Naive thymus-derived CD8-positive, alpha-beta T cell (primary cell): ENCODE measurements at regions not wholly inside any gene's neighbourhood (a gene's known extent, or its start where the extent isn't known, plus 50 kb on each side); places are given as distances from the start of the nearest gene placed in this dataset.

Experiments
- ATAC-seq, 2 donors: fragments of 150-1000 bp; cut with Tn5 transposase in 1 of 2; sonication (Bioruptor Pico), chemical (Tn5 transposase) in 1 of 2; 1 replicate in 1 of 2; 2 replicates in 1 of 2; pipeline ENCODE4 v1.10.0; 2021; ENCODE audit warnings: mild to moderate bottlenecking in 2 of 2, moderate library complexity in 2 of 2
- POLR2A ChIA-PET: fragments of 350-600 bp; sonication (Branson Sonifier 250); formaldehyde crosslinking; loops from one replicate; lab custom pipeline; 2021; ENCODE audit warnings: antibody characterized with exemption; lab: Charles Lee
- DNase-seq, 10 donors: peaks; one replicate each; pipeline versions ENCODE4 v3.0.0 to v3.0.0-alpha.2; 2020 to 2022
- H3K27ac Mint-ChIP-seq, 10 donors: one replicate each; pipeline ENCODE4 v1.8.0; 2020 to 2022; ENCODE audit warnings: mild to moderate bottlenecking in 10 of 10, mixed read lengths in 10 of 10, moderate library complexity in 4 of 10, inconsistent platforms in 1 of 10
- H3K27me3 Mint-ChIP-seq, 5 donors: one replicate each; pipeline ENCODE4 v1.8.0; 2021 to 2022; ENCODE audit warnings: mixed read lengths in 5 of 5
- H3K36me3 Mint-ChIP-seq, 3 donors: one replicate each; pipeline ENCODE4 v1.8.0; 2020 to 2022; ENCODE audit warnings: mixed read lengths in 3 of 3, mild to moderate bottlenecking in 2 of 3, inconsistent platforms in 1 of 3
- H3K4me1 Mint-ChIP-seq, 4 donors: one replicate each; pipeline ENCODE4 v1.8.0; 2021 to 2022; ENCODE audit warnings: mixed read lengths in 4 of 4
- H3K4me3 Mint-ChIP-seq, 10 donors: one replicate each; pipeline ENCODE4 v1.8.0; 2020 to 2022; ENCODE audit warnings: mild to moderate bottlenecking in 10 of 10, mixed read lengths in 10 of 10, moderate library complexity in 6 of 10, inconsistent platforms in 1 of 10
- H3K9me3 Mint-ChIP-seq, 9 donors: one replicate each; pipeline ENCODE4 v1.8.0; 2020 to 2022; ENCODE audit warnings: mixed read lengths in 9 of 9, mild to moderate bottlenecking in 3 of 9, inconsistent platforms in 1 of 9, moderate library complexity in 1 of 9

DNA sequence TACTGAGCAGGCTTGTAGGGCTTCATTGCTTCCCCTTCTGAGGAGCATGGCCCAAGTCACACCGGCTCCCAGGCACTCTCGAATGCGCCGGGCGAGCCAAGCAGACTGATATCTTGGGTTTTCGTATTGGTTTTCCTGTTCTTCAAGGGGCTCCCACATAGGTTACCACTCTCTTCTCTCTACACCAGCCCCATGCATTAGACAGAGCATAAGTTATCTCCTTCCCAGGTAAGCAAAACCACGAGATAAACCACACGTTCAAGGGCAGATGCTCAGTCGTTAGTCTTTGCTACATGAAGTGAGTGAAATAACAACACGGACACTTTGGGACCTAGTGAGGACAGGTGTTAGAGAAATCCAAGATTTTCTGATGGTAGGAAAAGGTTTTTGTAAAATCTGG lies 211.2 kb downstream of the ABCC12 start:
- H3K4me3 Mint-ChIP-seq, result no peak overlapping the region
- no peaks in the 10 kb centered on the region for H3K4me1 Mint-ChIP-seq
- H3K36me3 Mint-ChIP-seq, result no peaks in the 10 kb centered on the region
- H3K9me3 Mint-ChIP-seq, result peaks cover 0 to 3% (median 0%) of the 10 kb centered on the region in 9 donors
- DNase-seq (no peak), ATAC-seq (no peak)
- POLR2A ChIA-PET, result no interaction called here
- H3K27me3 Mint-ChIP-seq, result peaks cover 5 to 40% (median 13%) of the 10 kb centered on the region in 5 donors
- H3K27ac Mint-ChIP-seq, result no peak overlapping the region

DNA sequence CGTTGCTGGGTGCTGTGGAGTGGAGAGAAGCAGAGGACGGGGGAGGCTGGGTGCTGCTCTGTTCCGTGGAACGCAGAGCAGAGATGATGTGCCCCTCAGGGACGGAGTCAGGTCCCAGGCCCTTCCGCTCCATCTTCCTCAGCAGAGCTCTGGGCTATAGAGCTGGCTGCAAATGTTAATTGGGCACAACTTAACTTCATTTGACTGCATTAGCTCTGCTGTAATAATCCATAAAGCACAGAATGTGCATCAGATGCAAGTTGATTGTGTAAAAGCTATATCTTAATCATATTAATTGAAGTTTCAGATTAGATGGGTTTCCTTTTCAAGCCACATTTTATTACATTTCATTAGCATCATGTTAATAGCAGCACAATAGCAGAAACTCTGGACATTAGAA lies 212.6 kb downstream of the ABCC12 start:
- POLR2A ChIA-PET, result no interaction called here
- Mint-ChIP-seq H3K4me3 (no peak overlapping the region), H3K36me3 (no peaks in the 10 kb centered on the region), H3K27ac (no peak overlapping the region), H3K27me3 (peaks cover 5 to 41% (median 10%) of the 10 kb centered on the region in 5 donors), H3K9me3 (peaks cover 0 to 3% (median 0%) of the 10 kb centered on the region in 9 donors), H3K4me1 (no peaks in the 10 kb centered on the region)
- ATAC-seq (no peak), DNase-seq (no peak)

DNA sequence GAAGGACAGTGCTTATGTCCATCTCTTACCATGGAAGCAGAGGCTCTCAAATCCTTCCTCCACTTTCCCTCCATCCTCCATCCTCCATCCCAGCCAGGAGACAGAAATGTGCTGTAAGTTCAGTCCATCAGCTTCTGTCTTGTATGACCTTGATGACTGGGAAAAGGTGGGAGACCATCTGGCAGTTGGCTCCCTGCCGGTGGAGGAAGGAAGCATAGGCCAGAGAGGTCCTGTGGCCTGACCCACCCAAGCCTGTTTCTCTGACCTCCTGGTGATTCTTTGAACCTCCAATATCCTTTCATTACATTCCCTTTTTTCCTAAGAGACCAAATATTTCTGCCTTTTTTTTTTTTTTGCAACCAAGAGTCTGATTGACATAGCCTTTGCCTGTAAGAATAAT lies 215.3 kb downstream of the ABCC12 start:
- H3K9me3 Mint-ChIP-seq, result peaks cover 0 to 7% (median 0%) of the 10 kb centered on the region in 9 donors
- H3K27me3 Mint-ChIP-seq, result peaks cover 4 to 31% (median 8%) of the 10 kb centered on the region in 5 donors
- ATAC-seq, result no peak
- H3K4me3 Mint-ChIP-seq, result no peak overlapping the region
- POLR2A ChIA-PET, result no interaction called here
- H3K4me1 Mint-ChIP-seq, result no peaks in the 10 kb centered on the region
- no peak for DNase-seq
- no peak overlapping the region for H3K27ac Mint-ChIP-seq
- H3K36me3 Mint-ChIP-seq, result no peaks in the 10 kb centered on the region

GRCh38 chr16:47939680-47940079 lies 216.1 kb downstream of the ABCC12 start:
- Mint-ChIP-seq H3K4me1 (no peaks in the 10 kb centered on the region), H3K27me3 (peaks cover 4 to 31% (median 8%) of the 10 kb centered on the region in 5 donors), H3K4me3 (no peak overlapping the region), H3K27ac (no peak overlapping the region), H3K9me3 (peaks cover 0 to 10% (median 0%) of the 10 kb centered on the region in 9 donors), H3K36me3 (no peaks in the 10 kb centered on the region)
- DNase-seq (no peak), ATAC-seq (no peak)
- POLR2A ChIA-PET, result no interaction called here

- no peak for DNase-seq
- H3K36me3 Mint-ChIP-seq, result no peaks in the 10 kb centered on the region
- no peak overlapping the region for H3K27ac Mint-ChIP-seq
- POLR2A ChIA-PET, result no interaction called here
- no peaks in the 10 kb centered on the region for H3K4me1 Mint-ChIP-seq
- H3K27me3 Mint-ChIP-seq, result peaks cover 3 to 19% (median 5%) of the 10 kb centered on the region in 5 donors
- H3K9me3 Mint-ChIP-seq, result peaks cover 0 to 24% (median 2%) of the 10 kb centered on the region in 9 donors
- no peak for ATAC-seq
- no peak overlapping the region for H3K4me3 Mint-ChIP-seq
Observed at GRCh38 chr16:47938272-47938671, 217.5 kb downstream of the ABCC12 start.

- DNase-seq, result no peak
- no peak overlapping the region for H3K27ac Mint-ChIP-seq
- ATAC-seq, result no peak
- H3K9me3 Mint-ChIP-seq, result peaks cover 0 to 4% (median 0%) of the 10 kb centered on the region in 9 donors
- no peaks in the 10 kb centered on the region for H3K36me3 Mint-ChIP-seq
- no peak overlapping the region for H3K4me3 Mint-ChIP-seq
- no peaks in the 10 kb centered on the region for H3K4me1 Mint-ChIP-seq
- POLR2A ChIA-PET, result no interaction called here
- H3K27me3 Mint-ChIP-seq, result peaks cover 2 to 18% (median 3%) of the 10 kb centered on the region in 5 donors
Observed at GRCh38 chr16:47928008-47928407, 227.8 kb downstream of the ABCC12 start.

- POLR2A ChIA-PET, result no interaction called here
- no peak overlapping the region for H3K4me3 Mint-ChIP-seq
- no peaks in the 10 kb centered on the region for H3K36me3 Mint-ChIP-seq
- peaks cover 0 to 2% (median 0%) of the 10 kb centered on the region in 9 donors for H3K9me3 Mint-ChIP-seq
- H3K27me3 Mint-ChIP-seq, result peaks cover 2 to 18% (median 5%) of the 10 kb centered on the region in 5 donors
- DNase-seq (no peak), ATAC-seq (no peak)
- H3K27ac Mint-ChIP-seq, result no peak overlapping the region
- H3K4me1 Mint-ChIP-seq, result no peaks in the 10 kb centered on the region
Observed at GRCh38 chr16:47927330-47927729, 228.5 kb downstream of the ABCC12 start.

DNA sequence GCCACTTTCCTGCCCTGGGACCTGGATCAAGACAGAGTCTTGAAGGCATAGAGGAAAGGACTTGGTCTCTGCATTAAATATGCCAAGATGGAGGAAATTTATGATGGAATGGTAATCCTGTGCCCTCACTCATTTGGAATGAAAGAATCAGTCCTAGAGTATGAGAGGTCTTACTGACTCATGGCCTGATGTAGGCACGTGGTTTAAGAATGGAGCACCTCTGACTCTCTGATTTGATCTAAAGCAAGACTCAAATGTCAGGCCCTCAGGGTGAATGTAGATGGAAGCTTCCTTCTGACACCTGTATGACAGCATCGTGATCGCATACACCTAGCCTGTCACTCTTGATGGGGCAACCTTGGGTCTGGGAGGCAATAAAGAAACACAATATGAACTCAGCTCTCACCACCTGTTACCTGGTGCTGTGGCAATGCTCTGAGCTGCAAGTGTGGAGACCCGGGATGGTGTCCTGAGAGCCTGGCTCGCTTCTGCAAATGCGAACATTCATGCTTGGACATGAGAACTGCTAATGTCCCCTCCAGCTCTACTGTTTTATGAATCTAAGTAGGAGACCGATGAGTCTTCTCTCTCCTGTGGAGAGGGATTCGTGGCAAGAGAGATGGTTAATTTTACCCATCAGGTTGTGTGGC lies 229.9 kb downstream of the ABCC12 start:
- DNase-seq (no peak), ATAC-seq (no peak)
- Mint-ChIP-seq H3K36me3 (no peaks in the 10 kb centered on the region), H3K27me3 (peaks cover 2 to 8% (median 5%) of the 10 kb centered on the region in 5 donors), H3K9me3 (peaks cover 0 to 2% (median 0%) of the 10 kb centered on the region in 9 donors), H3K4me1 (no peaks in the 10 kb centered on the region), H3K27ac (no peak overlapping the region), H3K4me3 (no peak overlapping the region)
- POLR2A ChIA-PET, result no interaction called here

- no peak overlapping the region for H3K27ac Mint-ChIP-seq
- peaks cover 0 to 8% (median 3%) of the 10 kb centered on the region in 5 donors for H3K27me3 Mint-ChIP-seq
- H3K4me3 Mint-ChIP-seq, result no peak overlapping the region
- peaks cover 0 to 2% (median 0%) of the 10 kb centered on the region in 9 donors for H3K9me3 Mint-ChIP-seq
- DNase-seq, result no peak
- no peaks in the 10 kb centered on the region for H3K36me3 Mint-ChIP-seq
- H3K4me1 Mint-ChIP-seq, result no peaks in the 10 kb centered on the region
- POLR2A ChIA-PET, result no interaction called here
- no peak for ATAC-seq
Observed at GRCh38 chr16:47924950-47925349, 230.8 kb downstream of the ABCC12 start.

GRCh38 chr16:47921535-47921934 lies 234.3 kb downstream of the ABCC12 start:
- ATAC-seq (no peak), DNase-seq (no peak)
- Mint-ChIP-seq H3K4me1 (no peaks in the 10 kb centered on the region), H3K9me3 (no peaks in the 10 kb centered on the region), H3K27me3 (peaks cover 0 to 5% (median 0%) of the 10 kb centered on the region in 5 donors), H3K36me3 (no peaks in the 10 kb centered on the region), H3K4me3 (no peak overlapping the region), H3K27ac (no peak overlapping the region)
- POLR2A ChIA-PET, result no interaction called here

DNA sequence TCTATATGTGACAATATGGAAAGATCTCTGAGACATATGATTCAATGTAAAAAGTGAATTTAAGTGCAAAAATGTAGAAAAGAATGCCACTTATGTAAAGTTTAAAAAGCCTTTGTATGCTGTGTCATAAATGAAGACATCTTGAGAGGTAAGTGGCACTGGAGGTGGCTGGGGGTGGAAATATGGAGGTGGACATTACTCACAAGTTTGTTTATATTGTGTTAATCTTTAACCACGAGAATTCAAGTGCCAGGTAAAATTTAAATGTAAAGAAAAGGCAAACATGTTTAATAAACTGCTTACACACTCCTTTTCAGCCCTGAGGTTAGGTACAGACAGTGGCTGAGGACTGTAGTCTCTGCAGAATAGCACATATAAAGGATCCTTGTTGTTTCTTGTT lies 235.1 kb downstream of the ABCC12 start:
- H3K27ac Mint-ChIP-seq, result no peak overlapping the region
- H3K36me3 Mint-ChIP-seq, result no peaks in the 10 kb centered on the region
- H3K4me3 Mint-ChIP-seq, result no peak overlapping the region
- no peaks in the 10 kb centered on the region for H3K4me1 Mint-ChIP-seq
- no peak for DNase-seq
- H3K27me3 Mint-ChIP-seq, result peaks cover 0 to 5% (median 0%) of the 10 kb centered on the region in 5 donors
- H3K9me3 Mint-ChIP-seq, result peaks cover 0 to 2% (median 0%) of the 10 kb centered on the region in 9 donors
- no peak for ATAC-seq
- POLR2A ChIA-PET, result no interaction called here

DNA sequence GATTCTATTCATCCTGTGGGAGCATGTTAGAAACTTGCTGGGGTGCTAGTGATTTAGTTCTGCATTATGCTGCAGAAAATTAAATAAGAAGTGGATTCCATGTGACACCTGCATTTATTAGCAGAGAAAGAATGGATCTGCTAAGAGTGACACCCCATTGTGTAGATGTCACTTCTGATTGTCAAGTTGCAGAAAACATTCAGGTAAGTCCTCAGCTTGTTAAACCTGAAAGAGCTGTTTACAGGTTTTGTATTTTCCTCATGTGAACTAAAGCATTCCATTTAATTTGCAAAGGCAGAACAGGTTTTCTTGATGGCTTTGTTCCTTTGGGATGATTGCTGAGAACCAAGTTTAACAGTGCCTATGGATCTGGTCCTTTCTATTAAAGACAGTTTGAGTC lies 238.7 kb downstream of the ABCC12 start:
- ATAC-seq, result no peak
- Mint-ChIP-seq H3K4me3 (no peak overlapping the region), H3K4me1 (no peaks in the 10 kb centered on the region), H3K36me3 (no peaks in the 10 kb centered on the region), H3K27me3 (peaks cover 0 to 2% (median 0%) of the 10 kb centered on the region in 5 donors), H3K9me3 (peaks cover 0 to 16% (median 4%) of the 10 kb centered on the region in 9 donors), H3K27ac (no peak overlapping the region)
- POLR2A ChIA-PET, result no interaction called here
- DNase-seq, result no peak

DNA sequence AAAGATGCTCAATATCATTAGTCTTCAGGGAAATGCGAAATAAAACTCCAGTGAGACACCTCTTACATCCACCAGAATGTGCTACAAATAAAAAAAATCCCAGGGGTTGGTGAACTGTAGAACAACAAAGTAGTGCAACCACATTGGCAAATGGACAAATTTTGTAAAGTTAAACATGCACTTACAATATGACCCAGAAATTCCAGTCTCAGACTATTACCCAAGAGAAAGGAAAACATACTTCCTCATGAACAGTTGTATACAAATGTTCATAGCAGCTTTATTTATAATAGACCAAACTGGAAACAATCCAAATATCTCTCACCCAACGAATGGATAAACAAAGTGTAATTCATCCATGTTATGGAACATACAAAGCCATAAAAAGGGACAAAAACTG lies 239.5 kb downstream of the ABCC12 start:
- no peaks in the 10 kb centered on the region for H3K4me1 Mint-ChIP-seq
- H3K27ac Mint-ChIP-seq, result no peak overlapping the region
- H3K36me3 Mint-ChIP-seq, result peaks cover 0 to under 1% (median 0%) of the 10 kb centered on the region in 3 donors
- H3K9me3 Mint-ChIP-seq, result peaks cover 0 to 17% (median 5%) of the 10 kb centered on the region in 9 donors
- peaks cover 0 to 2% (median 0%) of the 10 kb centered on the region in 5 donors for H3K27me3 Mint-ChIP-seq
- DNase-seq (no peak), ATAC-seq (no peak)
- POLR2A ChIA-PET, result no interaction called here
- no peak overlapping the region for H3K4me3 Mint-ChIP-seq

DNA sequence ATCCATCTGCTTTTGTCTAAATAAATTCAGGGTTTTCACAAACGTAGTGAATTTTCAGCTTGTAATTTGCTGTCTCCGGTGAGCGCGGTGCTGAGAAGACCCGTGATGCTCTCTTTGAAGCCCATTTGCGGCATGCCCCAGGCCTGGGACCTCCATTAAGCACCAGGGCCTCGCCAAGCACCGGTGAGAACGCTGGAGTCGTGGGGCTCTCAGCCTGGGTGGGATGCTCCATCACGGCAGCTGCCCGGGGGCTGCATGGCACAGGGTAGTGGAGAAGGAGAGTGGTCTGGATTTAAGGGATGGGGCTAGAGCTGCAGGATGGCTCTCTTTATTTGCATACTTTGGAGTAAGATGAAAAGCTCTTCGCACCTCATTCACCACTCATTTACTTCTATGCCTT lies 248.7 kb downstream of the ABCC12 start:
- Mint-ChIP-seq H3K9me3 (peaks cover 0 to 19% (median 8%) of the 10 kb centered on the region in 9 donors), H3K27me3 (peaks cover 0 to 5% (median 0%) of the 10 kb centered on the region in 5 donors), H3K36me3 (peaks cover 0 to 10% (median 0%) of the 10 kb centered on the region in 3 donors), H3K4me3 (no peak overlapping the region), H3K4me1 (no peaks in the 10 kb centered on the region), H3K27ac (no peak overlapping the region)
- DNase-seq (no peak), ATAC-seq (no peak)
- POLR2A ChIA-PET, result no interaction called here
